ENCODE measurements at regions not wholly inside any gene's neighbourhood (a gene's known extent, or its start where the extent isn't known, plus 50 kb on each side); places are given as distances from the start of the nearest gene placed in this dataset.

DNA sequence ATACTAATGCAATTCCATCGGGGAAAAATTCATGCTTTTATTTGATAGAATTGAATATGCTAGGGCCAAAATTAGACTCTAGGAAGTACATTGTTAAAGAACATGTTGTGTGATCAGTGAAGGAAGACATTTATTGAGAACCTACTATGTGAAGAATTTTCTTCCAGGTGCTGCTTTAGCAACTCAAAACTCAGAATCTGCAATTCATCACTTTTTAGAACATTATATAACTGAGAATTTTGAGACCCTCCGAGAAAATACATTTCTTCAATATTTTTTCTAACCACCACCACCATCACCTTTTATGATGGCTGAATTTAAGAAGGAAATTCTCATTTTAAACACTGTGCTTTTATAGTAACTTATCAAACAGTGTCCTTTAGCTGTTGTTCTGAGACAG is 315.2 kb downstream of the FIGN start:
- Histone ChIP-seq H3K4me2 (ENCODE audit: low read depth, low read length, poor library complexity, severe bottlenecking) (no peak overlapping the region), H3F3A (ENCODE audit: insufficient read depth) (no peaks in the 10 kb centered on the region), H3K9me3 (ENCODE audit: insufficient read depth, low read length) (no peaks in the 10 kb centered on the region), H3K4me3 (ENCODE audit: insufficient read depth, low read length, poor library complexity, severe bottlenecking) (no peak overlapping the region), H3K27ac (ENCODE audit: low read depth, low read length) (no peak overlapping the region), H4K20me1 (ENCODE audit: low read depth, low read length) (no peaks in the 10 kb centered on the region), H3K36me3 (ENCODE audit: low read length) (no peaks in the 10 kb centered on the region), H3K9ac (ENCODE audit: low read length) (no peak overlapping the region), H2AFZ (ENCODE audit: low read depth, low read length, severe bottlenecking) (no peak overlapping the region), H3K27me3 (ENCODE audit: low read length) (no peaks in the 10 kb centered on the region), H3K9me2 (replicated peaks; ENCODE audit: insufficient read depth, low read length) (no peaks in the 10 kb centered on the region), H3K79me2 (ENCODE audit: insufficient read depth, low read length) (no peaks in the 10 kb centered on the region)
- TF ChIP-seq, protein P1, sequence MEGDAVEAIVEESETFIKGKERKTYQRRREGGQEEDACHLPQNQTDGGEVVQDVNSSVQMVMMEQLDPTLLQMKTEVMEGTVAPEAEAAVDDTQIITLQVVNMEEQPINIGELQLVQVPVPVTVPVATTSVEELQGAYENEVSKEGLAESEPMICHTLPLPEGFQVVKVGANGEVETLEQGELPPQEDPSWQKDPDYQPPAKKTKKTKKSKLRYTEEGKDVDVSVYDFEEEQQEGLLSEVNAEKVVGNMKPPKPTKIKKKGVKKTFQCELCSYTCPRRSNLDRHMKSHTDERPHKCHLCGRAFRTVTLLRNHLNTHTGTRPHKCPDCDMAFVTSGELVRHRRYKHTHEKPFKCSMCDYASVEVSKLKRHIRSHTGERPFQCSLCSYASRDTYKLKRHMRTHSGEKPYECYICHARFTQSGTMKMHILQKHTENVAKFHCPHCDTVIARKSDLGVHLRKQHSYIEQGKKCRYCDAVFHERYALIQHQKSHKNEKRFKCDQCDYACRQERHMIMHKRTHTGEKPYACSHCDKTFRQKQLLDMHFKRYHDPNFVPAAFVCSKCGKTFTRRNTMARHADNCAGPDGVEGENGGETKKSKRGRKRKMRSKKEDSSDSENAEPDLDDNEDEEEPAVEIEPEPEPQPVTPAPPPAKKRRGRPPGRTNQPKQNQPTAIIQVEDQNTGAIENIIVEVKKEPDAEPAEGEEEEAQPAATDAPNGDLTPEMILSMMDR (IDR thresholded peaks at IDR 0.05; ENCODE audit: insufficient read depth, low read length, poor library complexity, severe bottlenecking), result no peak
- TF ChIP-seq EZH2phosphoT487 (conservative IDR thresholded peaks at IDR 0.05; ENCODE audit: low read length), result no peak

DNA sequence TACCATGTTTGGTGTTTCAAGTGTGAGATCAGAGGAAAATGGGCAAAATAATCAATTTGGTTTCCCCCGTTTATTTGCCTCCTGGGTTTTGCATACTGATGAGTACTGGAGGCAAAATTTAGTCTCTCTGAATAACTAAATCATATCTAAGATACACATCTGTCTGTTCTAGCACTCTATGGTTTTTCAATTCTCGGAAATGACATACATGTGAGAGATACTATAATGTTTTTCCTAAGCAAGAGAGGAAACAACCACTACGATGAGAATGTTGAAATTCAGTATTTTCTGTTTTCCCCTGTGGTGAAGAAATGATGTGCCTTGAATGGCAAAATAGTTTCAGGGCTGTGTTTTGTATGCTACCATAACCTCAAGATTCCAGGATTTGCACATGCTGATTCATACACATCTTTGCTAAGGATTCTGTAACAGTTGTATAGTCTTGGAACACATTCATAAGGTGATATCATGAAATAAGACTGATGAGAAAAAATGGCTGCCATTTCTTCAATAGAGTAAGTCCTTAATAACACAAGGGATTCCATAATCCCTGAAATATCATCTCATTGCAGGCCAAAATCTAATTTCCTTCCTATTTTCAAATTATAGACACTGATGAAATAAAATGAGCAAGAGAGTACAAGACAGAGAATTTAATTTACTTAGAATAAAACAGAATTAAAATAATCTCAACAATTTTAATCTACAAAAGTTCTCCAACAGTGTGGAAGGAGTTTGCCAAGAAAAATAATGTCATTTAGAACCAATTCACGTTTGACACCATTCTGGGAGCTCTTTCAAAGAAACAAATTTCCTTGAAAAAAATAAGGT is 316.6 kb downstream of the FIGN start:
- TF ChIP-seq, protein P1 (IDR thresholded peaks at IDR 0.05; ENCODE audit: insufficient read depth, low read length, poor library complexity, severe bottlenecking), result no peak
- no peak for TF ChIP-seq EZH2phosphoT487 (conservative IDR thresholded peaks at IDR 0.05; ENCODE audit: low read length)

DNA sequence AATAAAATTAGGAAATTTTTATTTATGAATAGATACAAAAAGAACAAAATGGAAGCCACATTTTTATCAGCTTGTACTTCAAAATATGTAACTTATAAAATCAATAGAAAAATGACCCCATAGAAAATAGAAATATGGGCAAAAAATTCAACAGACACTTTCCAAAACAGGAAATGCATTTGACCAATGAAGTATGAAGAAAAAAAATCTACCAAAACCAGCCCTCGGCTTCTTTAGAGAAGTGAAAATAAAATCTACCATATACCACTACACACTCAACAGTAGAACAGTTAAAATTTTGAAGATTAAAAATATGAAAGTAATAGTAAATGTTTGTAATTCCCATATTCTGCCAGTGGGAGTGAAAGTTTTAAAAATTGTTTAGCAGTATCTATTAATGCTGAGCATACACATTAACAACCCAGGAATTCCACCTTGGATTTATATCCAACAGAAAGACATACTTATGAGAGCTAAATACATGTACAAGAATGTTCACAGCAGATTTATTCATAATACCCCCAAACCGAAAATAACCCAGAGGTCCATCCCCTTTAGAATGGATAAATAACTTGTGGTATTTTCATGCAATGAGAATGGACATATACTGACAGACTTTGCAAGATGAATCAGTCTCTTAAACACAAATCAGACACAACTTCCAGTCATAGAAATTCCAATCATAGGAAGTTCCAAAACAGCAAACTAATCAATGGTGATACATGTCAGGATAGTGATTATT is 318.0 kb downstream of the FIGN start:
- H3K9me3 ChIP-seq (ENCODE audit: insufficient read depth, low read length), result no peaks in the 10 kb centered on the region
- no peaks in the 10 kb centered on the region for H3K36me3 ChIP-seq (ENCODE audit: low read length)
- TF ChIP-seq, protein P1 (IDR thresholded peaks at IDR 0.05; ENCODE audit: insufficient read depth, low read length, poor library complexity, severe bottlenecking), result no peak
- TF ChIP-seq EZH2phosphoT487 (conservative IDR thresholded peaks at IDR 0.05; ENCODE audit: low read length), result no peak
- H3F3A ChIP-seq (ENCODE audit: insufficient read depth), result no peaks in the 10 kb centered on the region
- no peaks in the 10 kb centered on the region for H4K20me1 ChIP-seq (ENCODE audit: low read depth, low read length)
- H3K27ac ChIP-seq (ENCODE audit: low read depth, low read length), result no peak overlapping the region
- no peaks in the 10 kb centered on the region for H3K79me2 ChIP-seq (ENCODE audit: insufficient read depth, low read length)
- H3K9ac ChIP-seq (ENCODE audit: low read length), result no peak overlapping the region
- H3K4me3 ChIP-seq (ENCODE audit: insufficient read depth, low read length, poor library complexity, severe bottlenecking), result no peak overlapping the region
- H2AFZ ChIP-seq (ENCODE audit: low read depth, low read length, severe bottlenecking), result no peak overlapping the region
- no peaks in the 10 kb centered on the region for H3K9me2 ChIP-seq (replicated peaks; ENCODE audit: insufficient read depth, low read length)
- peak overlapping the region; percentile 33 for H3K4me2 ChIP-seq (ENCODE audit: low read depth, low read length, poor library complexity, severe bottlenecking)
- no peaks in the 10 kb centered on the region for H3K27me3 ChIP-seq (ENCODE audit: low read length)

More for the DNA sequence above, 316.6 kb downstream of the FIGN start:
- no peaks in the 10 kb centered on the region for H3K27me3 ChIP-seq (ENCODE audit: low read length)
- H3K79me2 ChIP-seq (ENCODE audit: insufficient read depth, low read length), result no peaks in the 10 kb centered on the region
- no peaks in the 10 kb centered on the region for H3K36me3 ChIP-seq (ENCODE audit: low read length)
- H3K4me3 ChIP-seq (ENCODE audit: insufficient read depth, low read length, poor library complexity, severe bottlenecking), result no peak overlapping the region
- H3K9ac ChIP-seq (ENCODE audit: low read length), result no peak overlapping the region
- H3K27ac ChIP-seq (ENCODE audit: low read depth, low read length), result no peak overlapping the region
- no peaks in the 10 kb centered on the region for H4K20me1 ChIP-seq (ENCODE audit: low read depth, low read length)
- no peaks in the 10 kb centered on the region for H3F3A ChIP-seq (ENCODE audit: insufficient read depth)
- no peak overlapping the region for H3K4me2 ChIP-seq (ENCODE audit: low read depth, low read length, poor library complexity, severe bottlenecking)
- no peak overlapping the region for H2AFZ ChIP-seq (ENCODE audit: low read depth, low read length, severe bottlenecking)
- H3K9me3 ChIP-seq (ENCODE audit: insufficient read depth, low read length), result no peaks in the 10 kb centered on the region
- H3K9me2 ChIP-seq (replicated peaks; ENCODE audit: insufficient read depth, low read length), result no peaks in the 10 kb centered on the region
